ENCODE measurements at regions not wholly inside any gene's neighbourhood (a gene's known extent, or its start where the extent isn't known, plus 50 kb on each side); places are given as distances from the start of the nearest gene placed in this dataset.

DNA sequence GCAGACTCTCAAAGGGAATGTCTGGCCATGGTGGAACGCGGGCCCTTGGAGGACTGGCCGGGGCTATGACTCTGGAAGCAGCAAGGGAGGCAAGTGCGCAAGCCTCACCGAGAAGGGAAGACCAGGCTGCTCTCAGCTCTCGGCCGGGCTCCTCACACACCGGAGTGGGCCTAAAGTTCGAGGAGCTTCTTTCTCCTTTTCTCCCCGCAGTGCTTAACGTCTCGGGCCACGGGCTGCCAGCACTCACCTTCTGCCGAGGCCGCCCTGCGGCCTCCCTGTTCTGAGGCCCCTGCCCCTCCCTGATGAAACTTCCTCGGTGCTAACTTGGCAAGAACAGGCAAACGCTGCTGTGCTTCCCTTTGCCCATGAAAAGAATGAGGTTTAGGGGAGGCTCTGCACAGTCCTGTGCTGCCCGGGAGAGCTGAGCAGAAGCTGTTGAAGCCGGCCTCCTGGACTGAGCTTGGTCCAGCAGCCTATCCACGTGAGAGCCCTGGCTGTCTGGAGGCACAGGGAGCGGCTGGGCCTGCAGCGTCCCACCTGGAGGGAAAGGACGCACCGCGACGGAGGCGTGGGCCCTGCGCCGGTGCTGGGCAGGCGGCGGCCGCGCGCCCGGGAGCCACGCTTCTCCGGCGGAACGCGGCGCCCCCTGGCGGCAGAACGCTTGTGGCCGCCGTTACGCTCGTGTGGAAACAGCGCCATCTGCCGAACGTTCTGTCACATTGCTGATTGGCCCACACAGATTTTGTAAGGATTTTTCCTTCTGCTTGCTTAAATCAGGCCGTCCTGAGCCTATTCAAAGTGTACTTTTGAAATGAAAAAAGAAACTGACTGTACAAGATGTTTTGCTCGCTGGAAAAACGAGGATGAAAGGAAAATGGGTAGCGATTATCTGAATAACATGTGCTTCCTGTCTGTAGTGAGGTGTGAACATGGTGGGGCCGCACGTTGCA, 65.0 kb upstream of the TMEM45B start (continued):
- TF ChIP-seq POLR2AphosphoS5 (IDR thresholded peaks at IDR 0.05; ENCODE audit: low read length) (no peak), SPI1 (IDR thresholded peaks at IDR 0.05; ENCODE audit: borderline replicate concordance, insufficient read depth, low read depth, low read length) (no peak), FOXM1 (IDR thresholded peaks at IDR 0.05; ENCODE audit: low read depth, low read length) (peak; percentile 43; the same call in 1 of the 2 replicates), CREM (IDR thresholded peaks at IDR 0.05; ENCODE audit: low read depth) (no peak), ZNF274 (IDR thresholded peaks at IDR 0.05; ENCODE audit: insufficient read depth, insufficient read length) (no peak), SIN3A (IDR thresholded peaks at IDR 0.05; ENCODE audit: low read depth, low read length) (no peak), NFIC (IDR thresholded peaks at IDR 0.05; ENCODE audit: low read depth, low read length) (no peak), BACH1 (IDR thresholded peaks at IDR 0.05; ENCODE audit: borderline replicate concordance) (no peak), EZH2 (IDR thresholded peaks at IDR 0.05; ENCODE audit: borderline replicate concordance, control insufficient read depth, low read depth, low read length) (no peak), SMC3 (IDR thresholded peaks at IDR 0.05; ENCODE audit: borderline replicate concordance, low read length) (peak; percentile 91), YY1 (IDR thresholded peaks at IDR 0.05; ENCODE audit: low read depth, low read length) (peak; percentile 79), NR2C2 (IDR thresholded peaks at IDR 0.05; ENCODE audit: borderline replicate concordance, control insufficient read depth, insufficient read length, low read depth) (no peak), TCF3 (IDR thresholded peaks at IDR 0.05; ENCODE audit: borderline replicate concordance, insufficient read depth, low read depth, low read length) (no peak), POLR2A (IDR thresholded peaks at IDR 0.05; ENCODE audit: low read depth, low read length) (no peak), ZZZ3 (IDR thresholded peaks at IDR 0.05; ENCODE audit: control insufficient read depth, insufficient read length, low read depth) (no peak), POLR2AphosphoS2 (IDR thresholded peaks at IDR 0.05; ENCODE audit: low read depth, low read length) (no peak), SREBF1 (IDR thresholded peaks at IDR 0.05; ENCODE audit: low read length) (no peak), RUNX3 (IDR thresholded peaks at IDR 0.05; ENCODE audit: low read length) (peak; percentile 64), NR2C1 (IDR thresholded peaks at IDR 0.05) (no peak), RAD51 (IDR thresholded peaks at IDR 0.05) (no peak), TBL1XR1 (IDR thresholded peaks at IDR 0.05; ENCODE audit: low read depth, low read length) (no peak), TCF7 (IDR thresholded peaks at IDR 0.05; ENCODE audit: borderline replicate concordance) (no peak), NFYA (IDR thresholded peaks at IDR 0.05; ENCODE audit: borderline replicate concordance, low read depth, low read length) (no peak), MEF2A (IDR thresholded peaks at IDR 0.05; ENCODE audit: insufficient read depth, low read depth, low read length) (no peak), ZNF24 (IDR thresholded peaks at IDR 0.05) (peak; percentile 33; the same call in 1 of the 2 replicates), JUND (IDR thresholded peaks at IDR 0.05; ENCODE audit: low read depth, low read length) (no peak)
- TF ChIP-seq, protein P1, sequence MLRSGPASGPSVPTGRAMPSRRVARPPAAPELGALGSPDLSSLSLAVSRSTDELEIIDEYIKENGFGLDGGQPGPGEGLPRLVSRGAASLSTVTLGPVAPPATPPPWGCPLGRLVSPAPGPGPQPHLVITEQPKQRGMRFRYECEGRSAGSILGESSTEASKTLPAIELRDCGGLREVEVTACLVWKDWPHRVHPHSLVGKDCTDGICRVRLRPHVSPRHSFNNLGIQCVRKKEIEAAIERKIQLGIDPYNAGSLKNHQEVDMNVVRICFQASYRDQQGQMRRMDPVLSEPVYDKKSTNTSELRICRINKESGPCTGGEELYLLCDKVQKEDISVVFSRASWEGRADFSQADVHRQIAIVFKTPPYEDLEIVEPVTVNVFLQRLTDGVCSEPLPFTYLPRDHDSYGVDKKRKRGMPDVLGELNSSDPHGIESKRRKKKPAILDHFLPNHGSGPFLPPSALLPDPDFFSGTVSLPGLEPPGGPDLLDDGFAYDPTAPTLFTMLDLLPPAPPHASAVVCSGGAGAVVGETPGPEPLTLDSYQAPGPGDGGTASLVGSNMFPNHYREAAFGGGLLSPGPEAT (IDR thresholded peaks at IDR 0.05; ENCODE audit: low read depth), result no peak
- TF ChIP-seq, protein P2, sequence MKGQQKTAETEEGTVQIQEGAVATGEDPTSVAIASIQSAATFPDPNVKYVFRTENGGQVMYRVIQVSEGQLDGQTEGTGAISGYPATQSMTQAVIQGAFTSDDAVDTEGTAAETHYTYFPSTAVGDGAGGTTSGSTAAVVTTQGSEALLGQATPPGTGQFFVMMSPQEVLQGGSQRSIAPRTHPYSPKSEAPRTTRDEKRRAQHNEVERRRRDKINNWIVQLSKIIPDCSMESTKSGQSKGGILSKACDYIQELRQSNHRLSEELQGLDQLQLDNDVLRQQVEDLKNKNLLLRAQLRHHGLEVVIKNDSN (IDR thresholded peaks at IDR 0.05; ENCODE audit: borderline replicate concordance, extremely low read length, insufficient read depth, low read depth, low read length), result no peak
- TF ChIP-seq, protein P3, sequence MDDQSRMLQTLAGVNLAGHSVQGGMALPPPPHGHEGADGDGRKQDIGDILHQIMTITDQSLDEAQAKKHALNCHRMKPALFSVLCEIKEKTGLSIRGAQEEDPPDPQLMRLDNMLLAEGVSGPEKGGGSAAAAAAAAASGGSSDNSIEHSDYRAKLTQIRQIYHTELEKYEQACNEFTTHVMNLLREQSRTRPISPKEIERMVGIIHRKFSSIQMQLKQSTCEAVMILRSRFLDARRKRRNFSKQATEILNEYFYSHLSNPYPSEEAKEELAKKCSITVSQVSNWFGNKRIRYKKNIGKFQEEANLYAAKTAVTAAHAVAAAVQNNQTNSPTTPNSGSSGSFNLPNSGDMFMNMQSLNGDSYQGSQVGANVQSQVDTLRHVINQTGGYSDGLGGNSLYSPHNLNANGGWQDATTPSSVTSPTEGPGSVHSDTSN (IDR thresholded peaks at IDR 0.05; ENCODE audit: insufficient replicate concordance, low read depth, low read length), result no peak
